ENCODE measurements at regions not wholly inside any gene's neighbourhood (a gene's known extent, or its start where the extent isn't known, plus 50 kb on each side); places are given as distances from the start of the nearest gene placed in this dataset.
A peak's percentile ranks its signal among the peaks of the same experiment; 100 is the strongest.

DNA sequence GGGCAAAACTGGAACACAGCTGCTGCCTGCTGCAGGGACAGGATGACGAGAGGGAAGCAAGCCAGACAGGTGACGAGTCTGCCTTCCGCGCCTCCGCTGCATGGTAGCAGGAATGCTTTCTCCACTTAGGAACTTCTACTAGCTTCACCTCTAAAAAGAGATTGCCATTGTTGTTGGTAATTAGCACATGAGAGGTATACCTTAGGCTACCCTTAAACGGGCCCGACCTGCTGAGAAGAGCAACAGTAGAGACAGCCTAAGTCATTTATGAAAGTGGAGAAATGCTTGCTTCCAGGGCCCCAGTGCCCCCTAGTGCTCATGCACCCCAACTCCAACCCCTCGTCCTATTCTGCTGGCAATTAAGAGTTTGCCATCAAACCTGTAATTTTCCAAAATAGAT is 96.9 kb upstream of the AKT3 start:
- ATAC-seq: peak; percentile 68
- no peak for TF ChIP-seq ESRRG (CRISPR knock-in tag; IDR thresholded peaks at IDR 0.05)
- TF ChIP-seq, protein P1, sequence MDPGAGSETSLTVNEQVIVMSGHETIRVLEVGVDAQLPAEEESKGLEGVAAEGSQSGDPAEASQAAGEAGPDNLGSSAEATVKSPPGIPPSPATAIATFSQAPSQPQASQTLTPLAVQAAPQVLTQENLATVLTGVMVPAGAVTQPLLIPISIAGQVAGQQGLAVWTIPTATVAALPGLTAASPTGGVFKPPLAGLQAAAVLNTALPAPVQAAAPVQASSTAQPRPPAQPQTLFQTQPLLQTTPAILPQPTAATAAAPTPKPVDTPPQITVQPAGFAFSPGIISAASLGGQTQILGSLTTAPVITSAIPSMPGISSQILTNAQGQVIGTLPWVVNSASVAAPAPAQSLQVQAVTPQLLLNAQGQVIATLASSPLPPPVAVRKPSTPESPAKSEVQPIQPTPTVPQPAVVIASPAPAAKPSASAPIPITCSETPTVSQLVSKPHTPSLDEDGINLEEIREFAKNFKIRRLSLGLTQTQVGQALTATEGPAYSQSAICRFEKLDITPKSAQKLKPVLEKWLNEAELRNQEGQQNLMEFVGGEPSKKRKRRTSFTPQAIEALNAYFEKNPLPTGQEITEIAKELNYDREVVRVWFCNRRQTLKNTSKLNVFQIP (CRISPR knock-in tag; IDR thresholded peaks at IDR 0.05; ENCODE audit: borderline replicate concordance, low read depth): no peak
- TF ChIP-seq, protein P2, sequence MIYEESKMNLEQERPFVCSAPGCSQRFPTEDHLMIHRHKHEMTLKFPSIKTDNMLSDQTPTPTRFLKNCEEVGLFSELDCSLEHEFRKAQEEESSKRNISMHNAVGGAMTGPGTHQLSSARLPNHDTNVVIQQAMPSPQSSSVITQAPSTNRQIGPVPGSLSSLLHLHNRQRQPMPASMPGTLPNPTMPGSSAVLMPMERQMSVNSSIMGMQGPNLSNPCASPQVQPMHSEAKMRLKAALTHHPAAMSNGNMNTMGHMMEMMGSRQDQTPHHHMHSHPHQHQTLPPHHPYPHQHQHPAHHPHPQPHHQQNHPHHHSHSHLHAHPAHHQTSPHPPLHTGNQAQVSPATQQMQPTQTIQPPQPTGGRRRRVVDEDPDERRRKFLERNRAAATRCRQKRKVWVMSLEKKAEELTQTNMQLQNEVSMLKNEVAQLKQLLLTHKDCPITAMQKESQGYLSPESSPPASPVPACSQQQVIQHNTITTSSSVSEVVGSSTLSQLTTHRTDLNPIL (CRISPR knock-in tag; IDR thresholded peaks at IDR 0.05; ENCODE audit: low read depth): no peak
- no peak for TF ChIP-seq ZFP3 (CRISPR knock-in tag; IDR thresholded peaks at IDR 0.05)
- no peak for TF ChIP-seq ZC3H10 (CRISPR knock-in tag; IDR thresholded peaks at IDR 0.05)
- TF ChIP-seq, protein P3, sequence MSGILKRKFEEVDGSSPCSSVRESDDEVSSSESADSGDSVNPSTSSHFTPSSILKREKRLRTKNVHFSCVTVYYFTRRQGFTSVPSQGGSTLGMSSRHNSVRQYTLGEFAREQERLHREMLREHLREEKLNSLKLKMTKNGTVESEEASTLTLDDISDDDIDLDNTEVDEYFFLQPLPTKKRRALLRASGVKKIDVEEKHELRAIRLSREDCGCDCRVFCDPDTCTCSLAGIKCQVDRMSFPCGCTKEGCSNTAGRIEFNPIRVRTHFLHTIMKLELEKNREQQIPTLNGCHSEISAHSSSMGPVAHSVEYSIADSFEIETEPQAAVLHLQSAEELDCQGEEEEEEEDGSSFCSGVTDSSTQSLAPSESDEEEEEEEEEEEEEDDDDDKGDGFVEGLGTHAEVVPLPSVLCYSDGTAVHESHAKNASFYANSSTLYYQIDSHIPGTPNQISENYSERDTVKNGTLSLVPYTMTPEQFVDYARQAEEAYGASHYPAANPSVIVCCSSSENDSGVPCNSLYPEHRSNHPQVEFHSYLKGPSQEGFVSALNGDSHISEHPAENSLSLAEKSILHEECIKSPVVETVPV (CRISPR knock-in tag; IDR thresholded peaks at IDR 0.05): no peak

DNA sequence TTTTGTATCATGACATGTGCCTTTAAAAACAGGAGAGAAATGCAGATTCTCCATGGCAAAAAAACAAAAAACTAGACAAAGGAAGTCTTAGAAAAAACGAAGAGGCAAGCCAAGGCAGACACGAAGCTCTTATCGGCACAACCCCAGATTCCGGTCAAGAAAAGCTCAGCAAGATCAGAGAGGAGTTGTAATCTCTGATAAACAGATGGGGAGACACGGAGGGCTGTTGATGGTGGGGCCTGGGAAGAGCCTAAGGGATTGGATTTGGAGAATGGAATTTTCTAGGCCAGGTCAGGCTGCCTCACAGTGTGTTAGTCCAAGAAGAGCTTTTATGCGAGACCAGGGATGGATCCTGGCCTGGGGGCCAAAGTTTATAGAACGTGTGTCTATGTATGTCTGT is 96.2 kb upstream of the AKT3 start:
- TF ChIP-seq, protein P2 (CRISPR knock-in tag; IDR thresholded peaks at IDR 0.05; ENCODE audit: low read depth): no peak
- TF ChIP-seq ZFP30 (CRISPR knock-in tag; IDR thresholded peaks at IDR 0.05) (no peak), BACH2 (CRISPR knock-in tag; IDR thresholded peaks at IDR 0.05; ENCODE audit: borderline replicate concordance) (no peak), ZNF565 (CRISPR knock-in tag; conservative IDR thresholded peaks at IDR 0.05; ENCODE audit: low read depth) (no peak), TCF4 (CRISPR knock-in tag; IDR thresholded peaks at IDR 0.05; ENCODE audit: borderline replicate concordance) (no peak), GLIS3 (CRISPR knock-in tag; IDR thresholded peaks at IDR 0.05) (no peak)
- TF ChIP-seq, protein P4, sequence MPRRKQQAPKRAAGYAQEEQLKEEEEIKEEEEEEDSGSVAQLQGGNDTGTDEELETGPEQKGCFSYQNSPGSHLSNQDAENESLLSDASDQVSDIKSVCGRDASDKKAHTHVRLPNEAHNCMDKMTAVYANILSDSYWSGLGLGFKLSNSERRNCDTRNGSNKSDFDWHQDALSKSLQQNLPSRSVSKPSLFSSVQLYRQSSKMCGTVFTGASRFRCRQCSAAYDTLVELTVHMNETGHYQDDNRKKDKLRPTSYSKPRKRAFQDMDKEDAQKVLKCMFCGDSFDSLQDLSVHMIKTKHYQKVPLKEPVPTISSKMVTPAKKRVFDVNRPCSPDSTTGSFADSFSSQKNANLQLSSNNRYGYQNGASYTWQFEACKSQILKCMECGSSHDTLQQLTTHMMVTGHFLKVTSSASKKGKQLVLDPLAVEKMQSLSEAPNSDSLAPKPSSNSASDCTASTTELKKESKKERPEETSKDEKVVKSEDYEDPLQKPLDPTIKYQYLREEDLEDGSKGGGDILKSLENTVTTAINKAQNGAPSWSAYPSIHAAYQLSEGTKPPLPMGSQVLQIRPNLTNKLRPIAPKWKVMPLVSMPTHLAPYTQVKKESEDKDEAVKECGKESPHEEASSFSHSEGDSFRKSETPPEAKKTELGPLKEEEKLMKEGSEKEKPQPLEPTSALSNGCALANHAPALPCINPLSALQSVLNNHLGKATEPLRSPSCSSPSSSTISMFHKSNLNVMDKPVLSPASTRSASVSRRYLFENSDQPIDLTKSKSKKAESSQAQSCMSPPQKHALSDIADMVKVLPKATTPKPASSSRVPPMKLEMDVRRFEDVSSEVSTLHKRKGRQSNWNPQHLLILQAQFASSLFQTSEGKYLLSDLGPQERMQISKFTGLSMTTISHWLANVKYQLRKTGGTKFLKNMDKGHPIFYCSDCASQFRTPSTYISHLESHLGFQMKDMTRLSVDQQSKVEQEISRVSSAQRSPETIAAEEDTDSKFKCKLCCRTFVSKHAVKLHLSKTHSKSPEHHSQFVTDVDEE (CRISPR knock-in tag; IDR thresholded peaks at IDR 0.05): no peak
- TF ChIP-seq, protein P5, sequence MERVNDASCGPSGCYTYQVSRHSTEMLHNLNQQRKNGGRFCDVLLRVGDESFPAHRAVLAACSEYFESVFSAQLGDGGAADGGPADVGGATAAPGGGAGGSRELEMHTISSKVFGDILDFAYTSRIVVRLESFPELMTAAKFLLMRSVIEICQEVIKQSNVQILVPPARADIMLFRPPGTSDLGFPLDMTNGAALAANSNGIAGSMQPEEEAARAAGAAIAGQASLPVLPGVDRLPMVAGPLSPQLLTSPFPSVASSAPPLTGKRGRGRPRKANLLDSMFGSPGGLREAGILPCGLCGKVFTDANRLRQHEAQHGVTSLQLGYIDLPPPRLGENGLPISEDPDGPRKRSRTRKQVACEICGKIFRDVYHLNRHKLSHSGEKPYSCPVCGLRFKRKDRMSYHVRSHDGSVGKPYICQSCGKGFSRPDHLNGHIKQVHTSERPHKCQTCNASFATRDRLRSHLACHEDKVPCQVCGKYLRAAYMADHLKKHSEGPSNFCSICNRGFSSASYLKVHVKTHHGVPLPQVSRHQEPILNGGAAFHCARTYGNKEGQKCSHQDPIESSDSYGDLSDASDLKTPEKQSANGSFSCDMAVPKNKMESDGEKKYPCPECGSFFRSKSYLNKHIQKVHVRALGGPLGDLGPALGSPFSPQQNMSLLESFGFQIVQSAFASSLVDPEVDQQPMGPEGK (CRISPR knock-in tag; IDR thresholded peaks at IDR 0.05; ENCODE audit: borderline replicate concordance): no peak
- no peak for ATAC-seq

DNA sequence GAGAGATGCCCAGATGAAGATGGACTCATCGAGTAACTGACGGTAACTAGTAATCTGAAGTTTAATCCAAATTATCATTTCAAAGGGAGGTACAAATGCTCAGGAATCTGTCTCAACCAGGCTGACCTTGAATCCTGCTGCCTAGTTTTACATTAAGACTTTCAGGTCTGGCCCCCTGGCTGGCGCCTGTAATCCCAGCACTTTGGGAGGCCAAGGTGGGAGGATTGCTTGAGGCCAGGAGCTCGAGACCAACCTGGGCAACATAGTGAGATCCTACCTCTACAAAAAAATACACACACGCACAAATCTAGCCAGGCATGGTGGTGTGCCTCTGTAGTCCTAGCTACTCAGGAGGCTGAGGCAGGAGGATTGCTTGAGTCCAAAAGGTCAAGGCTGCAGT is 95.7 kb upstream of the AKT3 start:
- ATAC-seq: no peak
- TF ChIP-seq ZFP30 (CRISPR knock-in tag; IDR thresholded peaks at IDR 0.05): no peak
- TF ChIP-seq SNAI2 (CRISPR knock-in tag; IDR thresholded peaks at IDR 0.05): no peak
- no peak for TF ChIP-seq ESRRG (CRISPR knock-in tag; IDR thresholded peaks at IDR 0.05)
- no peak for TF ChIP-seq ISL1 (CRISPR knock-in tag; IDR thresholded peaks at IDR 0.05)
- TF ChIP-seq TCF4 (CRISPR knock-in tag; IDR thresholded peaks at IDR 0.05; ENCODE audit: borderline replicate concordance): no peak
- no peak for TF ChIP-seq ZNF70 (CRISPR knock-in tag; IDR thresholded peaks at IDR 0.05)
- TF ChIP-seq OSR1 (CRISPR knock-in tag; IDR thresholded peaks at IDR 0.05): no peak
- no peak for TF ChIP-seq GLIS3 (CRISPR knock-in tag; IDR thresholded peaks at IDR 0.05)
- TF ChIP-seq, protein P5 (CRISPR knock-in tag; IDR thresholded peaks at IDR 0.05; ENCODE audit: borderline replicate concordance): no peak
- TF ChIP-seq, protein P2 (CRISPR knock-in tag; IDR thresholded peaks at IDR 0.05; ENCODE audit: low read depth): no peak
- TF ChIP-seq, protein P4 (CRISPR knock-in tag; IDR thresholded peaks at IDR 0.05): no peak
- no peak for TF ChIP-seq TOX (CRISPR knock-in tag; IDR thresholded peaks at IDR 0.05; ENCODE audit: borderline replicate concordance)
- TF ChIP-seq PPARA (CRISPR knock-in tag; IDR thresholded peaks at IDR 0.05; ENCODE audit: borderline replicate concordance): no peak
- TF ChIP-seq RARB (CRISPR knock-in tag; IDR thresholded peaks at IDR 0.05): no peak

Data from SK-N-SH treated with all-trans-retinoic acid at 6 μM for 48 hours (cell line).